ENCODE measurements at regions not wholly inside any gene's neighbourhood (a gene's known extent, or its start where the extent isn't known, plus 50 kb on each side); places are given as distances from the start of the nearest gene placed in this dataset.

- no peaks in the 10 kb centered on the region for H3K4me1 ChIP-seq
- no peaks in the 10 kb centered on the region for H3K27me3 ChIP-seq
- H3K27ac ChIP-seq, result no peak overlapping the region
- H3K36me3 ChIP-seq, result no peaks in the 10 kb centered on the region
- H3K9me3 ChIP-seq, result no peaks in the 10 kb centered on the region
- H3K4me3 ChIP-seq, result no peak overlapping the region
- no peak for DNase-seq (ENCODE audit: low spot score)
- TF ChIP-seq CTCF (IDR thresholded peaks at IDR 0.05), result no peak
These were observed 140.0 kb downstream of the MC4R start for GRCh38 chr18:60232541-60232940.

- no peak for DNase-seq (ENCODE audit: low spot score)
- Histone ChIP-seq H3K4me3 (no peak overlapping the region), H3K27me3 (no peaks in the 10 kb centered on the region), H3K27ac (no peak overlapping the region), H3K4me1 (no peaks in the 10 kb centered on the region), H3K9me3 (no peaks in the 10 kb centered on the region), H3K36me3 (no peaks in the 10 kb centered on the region)
- no peak for TF ChIP-seq CTCF (IDR thresholded peaks at IDR 0.05)
These were observed 143.7 kb downstream of the MC4R start for GRCh38 chr18:60228609-60229595.

GRCh38 chr18:60215432-60215831 lies 157.1 kb downstream of the MC4R start:
- Histone ChIP-seq H3K36me3 (no peaks in the 10 kb centered on the region), H3K9me3 (no peaks in the 10 kb centered on the region), H3K4me1 (no peaks in the 10 kb centered on the region), H3K27ac (no peak overlapping the region), H3K27me3 (no peaks in the 10 kb centered on the region), H3K4me3 (no peak overlapping the region)
- TF ChIP-seq CTCF (IDR thresholded peaks at IDR 0.05), result no peak
- DNase-seq (ENCODE audit: low spot score), result no peak

- no peaks in the 10 kb centered on the region for H3K27me3 ChIP-seq
- H3K36me3 ChIP-seq, result no peaks in the 10 kb centered on the region
- H3K4me3 ChIP-seq, result no peak overlapping the region
- DNase-seq (ENCODE audit: low spot score), result no peak
- no peak for TF ChIP-seq CTCF (IDR thresholded peaks at IDR 0.05)
- no peaks in the 10 kb centered on the region for H3K9me3 ChIP-seq
- no peak overlapping the region for H3K27ac ChIP-seq
- H3K4me1 ChIP-seq, result no peaks in the 10 kb centered on the region
These were observed 163.5 kb downstream of the MC4R start for GRCh38 chr18:60209042-60209441.

- no peaks in the 10 kb centered on the region for H3K36me3 ChIP-seq
These were observed 169.9 kb downstream of the MC4R start for GRCh38 chr18:60202708-60203107.

More at GRCh38 chr18:60202708-60203107, 169.9 kb downstream of the MC4R start:
- TF ChIP-seq CTCF (IDR thresholded peaks at IDR 0.05), result no peak
- H3K4me3 ChIP-seq, result no peak overlapping the region
- no peaks in the 10 kb centered on the region for H3K27me3 ChIP-seq
- no peak for DNase-seq (ENCODE audit: low spot score)
- H3K9me3 ChIP-seq, result no peaks in the 10 kb centered on the region
- H3K4me1 ChIP-seq, result no peaks in the 10 kb centered on the region
- no peak overlapping the region for H3K27ac ChIP-seq
